ENCODE measurements at regions not wholly inside any gene's neighbourhood (a gene's known extent, or its start where the extent isn't known, plus 50 kb on each side); places are given as distances from the start of the nearest gene placed in this dataset.

DNA sequence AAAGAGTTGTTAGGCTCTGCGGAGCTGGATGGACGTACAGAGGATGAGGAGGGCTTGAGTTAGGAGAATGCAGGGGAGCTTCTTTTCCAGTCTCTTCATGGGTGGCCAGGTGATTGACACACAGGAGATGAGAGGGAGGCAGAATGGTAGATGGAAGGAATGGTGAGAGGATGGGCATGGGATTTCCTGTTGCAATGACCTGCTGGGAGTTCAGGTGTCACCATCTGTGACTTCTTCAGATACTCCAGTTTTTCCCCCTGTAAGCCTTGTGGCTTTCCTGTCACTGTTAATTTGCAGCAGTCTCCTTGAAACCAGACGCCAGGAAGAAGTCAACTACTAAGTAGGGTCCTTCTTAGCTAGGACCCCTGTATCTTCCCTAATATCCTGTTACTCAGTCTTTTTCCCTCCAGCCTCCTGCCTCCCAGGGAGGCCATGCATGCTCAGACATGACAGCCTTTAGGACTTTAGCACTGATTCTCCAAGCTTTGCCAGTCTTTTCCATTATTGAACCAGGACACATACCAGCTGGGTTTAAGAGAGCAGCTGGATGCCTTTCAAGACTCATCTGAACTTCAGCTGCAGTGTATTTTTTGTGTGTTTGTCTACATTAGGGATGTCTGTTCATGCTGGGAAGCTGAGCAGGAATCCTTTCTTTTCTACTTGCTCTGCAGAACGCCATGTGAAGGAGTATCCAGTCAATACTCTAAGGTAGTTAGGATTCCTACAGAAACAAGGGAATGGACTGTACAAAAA lies 67.2 kb upstream of the CD180 start:
- H3K4me3 ChIP-seq (ENCODE audit: insufficient read depth, low read depth, low read length): no peak overlapping the region
- Mint-ChIP-seq H3K36me3 (ENCODE audit: low read depth, unreplicated experiment) (no peaks in the 10 kb centered on the region), H3K4me3 (ENCODE audit: unreplicated experiment) (no peak overlapping the region), H3K4me1 (ENCODE audit: low read depth, unreplicated experiment) (no peaks in the 10 kb centered on the region), H3K27me3 (ENCODE audit: low read depth, unreplicated experiment) (peaks cover 2% of the 10 kb centered on the region), H3K27ac (ENCODE audit: unreplicated experiment) (no peak overlapping the region), H3K9me3 (ENCODE audit: unreplicated experiment) (no peaks in the 10 kb centered on the region)
- no peak overlapping the region for H3K4me2 ChIP-seq (ENCODE audit: low read length)
- peaks cover 18% of the 10 kb centered on the region for H3K4me1 ChIP-seq (ENCODE audit: insufficient read depth, low read length)
- no peak for DNase-seq (ENCODE audit: low read depth)
- no peaks in the 10 kb centered on the region for H3K36me3 ChIP-seq (ENCODE audit: insufficient read depth, low read length)
- no peak for FAIRE-seq
- TF ChIP-seq EZH2 (IDR thresholded peaks at IDR 0.05; ENCODE audit: insufficient read depth, low read length): no peak
- no peaks in the 10 kb centered on the region for H3K27me3 ChIP-seq (ENCODE audit: insufficient read depth, low read length)
- no peaks in the 10 kb centered on the region for H3K9me3 ChIP-seq (ENCODE audit: insufficient read depth, low read depth, low read length)
- no peaks in the 10 kb centered on the region for H3K79me2 ChIP-seq (ENCODE audit: insufficient read depth, low read length)
- H3K27ac ChIP-seq (ENCODE audit: low read depth, low read length): no peak overlapping the region
- no peak overlapping the region for H2AFZ ChIP-seq (ENCODE audit: low read depth, low read length)
- H4K20me1 ChIP-seq (ENCODE audit: insufficient read depth, low read length): no peaks in the 10 kb centered on the region
- H3K9ac ChIP-seq (ENCODE audit: low read length): no peak overlapping the region

DNA sequence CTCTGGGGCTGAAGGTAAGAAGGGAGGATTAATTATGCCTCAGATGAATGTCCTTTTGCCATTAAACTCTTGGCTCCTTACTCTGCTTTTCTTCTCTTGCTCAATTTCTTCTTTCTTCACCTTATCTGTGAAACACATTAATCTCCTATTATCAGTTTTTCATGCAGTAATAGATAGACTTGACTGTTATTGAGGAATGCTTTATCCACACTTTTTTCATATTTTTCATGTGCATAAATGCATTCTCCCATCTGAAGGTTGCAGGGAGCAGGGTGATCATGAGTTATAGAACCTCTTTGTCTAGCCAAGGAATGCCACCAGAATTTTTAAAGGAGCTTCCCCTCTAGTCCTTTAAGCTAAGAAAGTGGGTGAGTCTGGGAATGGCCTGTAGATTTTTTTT lies 66.4 kb upstream of the CD180 start:
- Mint-ChIP-seq H3K9me3 (ENCODE audit: unreplicated experiment) (no peaks in the 10 kb centered on the region), H3K4me3 (ENCODE audit: unreplicated experiment) (no peak overlapping the region), H3K27me3 (ENCODE audit: low read depth, unreplicated experiment) (peaks cover 2% of the 10 kb centered on the region), H3K36me3 (ENCODE audit: low read depth, unreplicated experiment) (no peaks in the 10 kb centered on the region), H3K27ac (ENCODE audit: unreplicated experiment) (no peak overlapping the region), H3K4me1 (ENCODE audit: low read depth, unreplicated experiment) (no peaks in the 10 kb centered on the region)
- H3K9me3 ChIP-seq (ENCODE audit: insufficient read depth, low read depth, low read length): no peaks in the 10 kb centered on the region
- no peak overlapping the region for H3K4me2 ChIP-seq (ENCODE audit: low read length)
- no peak overlapping the region for H3K27ac ChIP-seq (ENCODE audit: low read depth, low read length)
- TF ChIP-seq, protein P1, sequence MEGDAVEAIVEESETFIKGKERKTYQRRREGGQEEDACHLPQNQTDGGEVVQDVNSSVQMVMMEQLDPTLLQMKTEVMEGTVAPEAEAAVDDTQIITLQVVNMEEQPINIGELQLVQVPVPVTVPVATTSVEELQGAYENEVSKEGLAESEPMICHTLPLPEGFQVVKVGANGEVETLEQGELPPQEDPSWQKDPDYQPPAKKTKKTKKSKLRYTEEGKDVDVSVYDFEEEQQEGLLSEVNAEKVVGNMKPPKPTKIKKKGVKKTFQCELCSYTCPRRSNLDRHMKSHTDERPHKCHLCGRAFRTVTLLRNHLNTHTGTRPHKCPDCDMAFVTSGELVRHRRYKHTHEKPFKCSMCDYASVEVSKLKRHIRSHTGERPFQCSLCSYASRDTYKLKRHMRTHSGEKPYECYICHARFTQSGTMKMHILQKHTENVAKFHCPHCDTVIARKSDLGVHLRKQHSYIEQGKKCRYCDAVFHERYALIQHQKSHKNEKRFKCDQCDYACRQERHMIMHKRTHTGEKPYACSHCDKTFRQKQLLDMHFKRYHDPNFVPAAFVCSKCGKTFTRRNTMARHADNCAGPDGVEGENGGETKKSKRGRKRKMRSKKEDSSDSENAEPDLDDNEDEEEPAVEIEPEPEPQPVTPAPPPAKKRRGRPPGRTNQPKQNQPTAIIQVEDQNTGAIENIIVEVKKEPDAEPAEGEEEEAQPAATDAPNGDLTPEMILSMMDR (IDR thresholded peaks at IDR 0.05; ENCODE audit: insufficient read depth, low read depth, low read length): no peak
- no peak for TF ChIP-seq EZH2 (IDR thresholded peaks at IDR 0.05; ENCODE audit: insufficient read depth, low read length)
- DNase-seq (ENCODE audit: low read depth) (peak; percentile 45), FAIRE-seq (no peak)
- H2AFZ ChIP-seq (ENCODE audit: low read depth, low read length): no peak overlapping the region
- no peaks in the 10 kb centered on the region for H3K79me2 ChIP-seq (ENCODE audit: insufficient read depth, low read length)
- H4K20me1 ChIP-seq (ENCODE audit: insufficient read depth, low read length): no peaks in the 10 kb centered on the region
- H3K4me1 ChIP-seq (ENCODE audit: insufficient read depth, low read length): peaks cover 10% of the 10 kb centered on the region
- no peak overlapping the region for H3K9ac ChIP-seq (ENCODE audit: low read length)
- no peak overlapping the region for H3K4me3 ChIP-seq (ENCODE audit: insufficient read depth, low read depth, low read length)
- no peaks in the 10 kb centered on the region for H3K27me3 ChIP-seq (ENCODE audit: insufficient read depth, low read length)
- no peaks in the 10 kb centered on the region for H3K36me3 ChIP-seq (ENCODE audit: insufficient read depth, low read length)

DNA sequence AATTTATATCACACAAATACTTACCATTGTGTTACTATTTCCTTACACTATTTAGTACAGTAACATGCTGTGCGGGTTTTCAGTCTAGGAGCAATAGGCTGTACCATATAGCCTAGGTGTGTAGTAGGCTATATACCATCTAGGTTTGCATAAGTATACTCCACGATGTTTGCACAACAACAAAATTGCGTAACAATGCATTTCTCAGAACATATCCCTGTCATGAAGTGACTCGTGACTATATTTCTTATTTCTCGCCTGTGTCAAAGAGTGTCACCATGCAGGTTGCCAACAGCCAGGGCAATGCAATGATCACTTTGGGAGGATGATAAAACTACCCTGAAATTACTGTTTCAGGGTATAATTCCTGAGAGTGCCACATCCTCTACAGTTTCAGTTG lies 65.6 kb upstream of the CD180 start:
- H3K4me2 ChIP-seq (ENCODE audit: low read length): no peak overlapping the region
- no peaks in the 10 kb centered on the region for H4K20me1 ChIP-seq (ENCODE audit: insufficient read depth, low read length)
- no peaks in the 10 kb centered on the region for H3K79me2 ChIP-seq (ENCODE audit: insufficient read depth, low read length)
- Mint-ChIP-seq H3K9me3 (ENCODE audit: unreplicated experiment) (peaks cover 2% of the 10 kb centered on the region), H3K27me3 (ENCODE audit: low read depth, unreplicated experiment) (peaks cover 2% of the 10 kb centered on the region), H3K27ac (ENCODE audit: unreplicated experiment) (no peak overlapping the region), H3K36me3 (ENCODE audit: low read depth, unreplicated experiment) (no peaks in the 10 kb centered on the region), H3K4me3 (ENCODE audit: unreplicated experiment) (no peak overlapping the region), H3K4me1 (ENCODE audit: low read depth, unreplicated experiment) (no peaks in the 10 kb centered on the region)
- peaks cover 2% of the 10 kb centered on the region for H3K4me1 ChIP-seq (ENCODE audit: insufficient read depth, low read length)
- TF ChIP-seq, protein P1 (IDR thresholded peaks at IDR 0.05; ENCODE audit: insufficient read depth, low read depth, low read length): no peak
- no peak for TF ChIP-seq EZH2 (IDR thresholded peaks at IDR 0.05; ENCODE audit: insufficient read depth, low read length)
- no peak for DNase-seq (ENCODE audit: low read depth)
- no peak overlapping the region for H3K4me3 ChIP-seq (ENCODE audit: insufficient read depth, low read depth, low read length)
- no peaks in the 10 kb centered on the region for H3K36me3 ChIP-seq (ENCODE audit: insufficient read depth, low read length)
- no peaks in the 10 kb centered on the region for H3K27me3 ChIP-seq (ENCODE audit: insufficient read depth, low read length)
- no peak overlapping the region for H3K9ac ChIP-seq (ENCODE audit: low read length)
- FAIRE-seq: no peak
- H2AFZ ChIP-seq (ENCODE audit: low read depth, low read length): no peak overlapping the region
- no peaks in the 10 kb centered on the region for H3K9me3 ChIP-seq (ENCODE audit: insufficient read depth, low read depth, low read length)
- no peak overlapping the region for H3K27ac ChIP-seq (ENCODE audit: low read depth, low read length)

All from astrocyte (in vitro differentiated cells and primary cell).